ENCODE measurements at regions not wholly inside any gene's neighbourhood (a gene's known extent, or its start where the extent isn't known, plus 50 kb on each side); places are given as distances from the start of the nearest gene placed in this dataset.

DNA sequence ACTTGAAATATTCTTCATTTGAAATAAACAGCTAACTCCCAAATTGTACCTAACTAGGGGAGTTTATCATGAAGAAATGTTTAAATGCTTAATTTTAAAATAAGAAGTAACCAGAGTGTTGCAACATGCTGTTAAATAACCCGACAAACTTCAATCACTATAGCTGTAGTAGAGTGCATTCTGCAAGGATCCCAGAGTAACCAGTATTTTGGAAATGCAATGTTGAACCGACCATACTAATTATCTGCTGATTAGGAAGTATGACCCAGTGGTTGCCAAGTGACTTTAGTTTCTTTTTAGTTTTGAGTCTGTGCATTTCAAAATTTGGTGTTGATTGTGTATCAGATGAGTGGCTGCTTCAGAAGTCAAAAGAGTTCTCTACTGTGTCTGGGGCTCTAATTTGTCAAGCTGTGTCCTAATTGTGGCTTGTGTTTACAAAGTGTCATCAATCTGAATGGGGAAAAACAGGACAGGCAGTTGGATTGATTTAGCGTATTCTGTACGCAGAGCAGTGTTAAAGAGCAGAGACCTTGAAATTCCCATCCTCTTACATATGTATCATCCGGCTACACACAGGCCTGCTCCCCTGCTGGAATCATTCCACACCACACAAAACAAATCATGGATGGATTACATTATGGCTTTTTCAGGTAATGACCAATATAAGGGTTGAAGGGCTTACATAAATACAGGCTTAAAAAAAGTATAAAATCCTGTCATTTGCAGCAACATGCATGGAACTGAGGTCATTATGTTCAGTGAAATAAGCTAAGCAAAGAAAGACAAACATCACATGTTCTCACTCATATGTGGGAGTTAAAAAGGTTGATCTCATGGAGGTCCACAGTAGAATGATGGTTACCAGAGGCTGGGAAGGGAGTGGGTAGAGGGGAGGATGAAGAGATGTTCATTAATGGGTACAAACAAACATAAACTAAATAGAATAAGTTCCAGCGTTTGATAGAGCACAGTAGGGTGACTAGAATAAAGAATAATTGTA is 351.5 kb downstream of the KLF12 start:
- no peak for DNase-seq

DNA sequence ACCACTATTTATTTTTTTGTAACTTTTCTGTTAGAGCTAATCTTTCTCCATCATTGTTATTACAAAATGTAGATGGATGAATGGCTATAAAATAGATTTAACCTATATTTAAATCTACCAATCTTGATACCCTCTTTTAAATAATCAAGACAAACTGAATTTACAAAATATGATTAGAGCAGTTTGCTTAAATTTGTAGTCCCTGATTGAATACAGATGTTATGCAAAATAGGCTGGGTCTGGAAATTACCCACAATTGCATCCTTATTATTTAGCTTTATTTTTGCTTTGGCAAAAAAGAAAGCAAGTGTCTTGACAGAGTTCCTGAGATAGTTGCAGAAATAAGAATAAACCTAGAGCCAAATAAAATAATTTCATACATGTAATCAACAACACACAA is 352.8 kb downstream of the KLF12 start:
- DNase-seq = no peak

DNA sequence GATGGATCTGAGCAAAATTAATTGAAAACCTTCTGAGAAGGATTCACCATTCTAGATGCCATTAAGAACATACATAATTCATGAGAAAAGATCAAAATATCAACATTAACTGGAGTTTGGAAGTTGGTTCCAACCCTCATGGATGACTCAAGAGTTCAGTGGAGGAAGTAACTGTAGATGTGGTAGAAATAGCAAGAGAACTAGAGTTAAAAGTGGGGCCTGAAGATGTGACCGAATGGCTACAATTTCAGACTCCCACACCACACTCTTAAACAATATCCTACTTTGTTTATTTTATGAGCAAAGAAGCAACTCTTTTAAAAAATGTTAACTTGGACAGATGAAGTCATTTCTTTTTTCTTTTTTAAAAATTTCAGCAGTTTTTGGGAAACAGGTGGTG is 354.3 kb downstream of the KLF12 start:
- DNase-seq = no peak

DNA sequence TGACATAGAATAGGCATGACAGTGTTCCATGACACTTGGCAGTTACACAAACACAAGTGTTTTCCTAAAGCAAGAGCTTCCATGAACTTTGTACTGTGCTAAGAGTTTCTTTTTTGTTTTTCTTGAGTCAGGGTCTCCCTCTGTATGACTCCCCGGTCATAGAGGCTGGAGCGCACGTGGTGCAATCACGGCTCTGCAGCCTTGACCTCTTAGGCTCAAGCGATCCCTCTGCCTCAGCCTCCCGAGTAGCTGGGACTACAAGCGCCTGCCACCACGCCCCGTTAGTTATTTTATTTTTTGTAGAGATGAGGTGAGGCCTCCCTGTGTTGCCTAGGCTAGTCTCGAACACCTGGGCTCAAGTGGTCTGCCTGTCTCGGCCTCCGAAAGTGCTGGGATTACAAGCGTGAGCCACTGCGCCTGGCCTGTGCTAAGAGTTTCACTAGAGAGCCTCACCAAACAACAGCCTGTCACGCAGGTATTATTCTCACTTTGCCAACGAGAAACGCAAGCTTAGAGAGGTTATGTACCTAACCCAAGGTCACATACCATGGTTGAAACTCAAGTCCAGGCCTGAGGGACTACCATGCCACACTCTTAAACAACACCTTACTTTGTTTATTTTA is 355.9 kb downstream of the KLF12 start:
- DNase-seq = peak; percentile 36

DNA sequence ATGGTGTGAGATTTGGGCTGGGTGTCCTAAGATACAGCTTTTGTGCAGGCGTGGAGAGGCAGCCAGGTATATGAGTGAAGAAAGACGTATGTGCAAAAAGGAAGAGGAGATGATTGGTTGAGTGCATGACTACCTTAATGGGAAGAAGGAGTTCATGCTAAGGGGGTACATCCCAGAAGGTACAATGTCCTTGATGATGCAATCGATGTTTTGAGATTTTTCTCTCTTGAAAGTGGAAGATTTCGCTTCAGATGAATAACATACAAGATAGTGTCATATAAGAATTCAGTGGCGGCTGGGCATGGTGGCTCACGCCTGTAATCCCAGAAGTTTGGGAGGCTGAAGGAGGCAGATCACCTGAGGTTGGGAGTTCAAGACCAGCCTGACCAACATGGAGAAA is 357.1 kb downstream of the KLF12 start:
- DNase-seq = no peak

DNA sequence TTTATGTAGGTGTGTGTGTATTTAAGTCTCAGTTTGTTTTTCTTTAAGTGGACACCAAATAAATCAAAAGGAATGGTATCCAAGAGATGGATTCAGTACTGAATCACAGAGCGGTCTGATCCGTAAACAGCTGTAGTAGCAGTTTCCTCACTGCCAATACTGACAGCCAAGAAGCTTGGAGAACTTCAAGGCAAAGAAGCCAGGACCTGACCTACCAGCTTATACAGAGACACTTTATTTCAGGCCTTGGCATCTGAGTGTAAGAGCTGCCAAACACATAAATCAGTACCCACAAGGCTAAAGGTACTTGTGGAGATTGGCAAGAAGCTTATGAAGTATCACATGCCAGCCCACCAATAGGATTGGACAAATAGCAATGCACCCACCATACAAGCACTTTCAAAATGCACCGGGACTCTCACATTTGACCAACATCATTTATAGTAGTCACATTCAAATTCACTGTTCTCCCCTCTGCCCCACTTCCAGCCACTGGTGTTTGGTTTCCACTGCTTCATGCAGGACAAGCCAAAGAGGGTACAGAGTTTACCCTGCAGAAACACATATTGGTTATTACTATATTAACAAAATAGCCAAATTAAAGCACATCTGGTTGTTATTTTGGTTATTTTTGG is 357.9 kb downstream of the KLF12 start:
- DNase-seq = no peak

DNA sequence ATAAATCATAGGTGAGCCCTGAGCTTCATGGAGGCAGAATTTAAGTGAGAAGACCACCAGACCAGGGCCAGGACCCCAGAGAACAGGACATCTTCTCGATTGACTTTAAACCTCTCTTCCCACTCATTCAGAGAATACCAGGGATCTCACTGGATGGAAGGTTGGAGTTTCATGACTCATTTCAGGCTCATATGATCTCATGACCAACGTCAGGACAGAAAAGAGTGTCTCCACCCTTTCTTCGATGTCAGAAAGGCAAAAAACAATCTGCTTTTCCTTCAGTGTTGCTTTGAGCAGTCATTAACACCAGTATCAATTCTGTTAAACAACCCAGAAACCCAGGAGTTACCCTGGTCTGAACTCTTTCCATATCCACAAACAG is 361.0 kb downstream of the KLF12 start:
- no peak for DNase-seq

DNA sequence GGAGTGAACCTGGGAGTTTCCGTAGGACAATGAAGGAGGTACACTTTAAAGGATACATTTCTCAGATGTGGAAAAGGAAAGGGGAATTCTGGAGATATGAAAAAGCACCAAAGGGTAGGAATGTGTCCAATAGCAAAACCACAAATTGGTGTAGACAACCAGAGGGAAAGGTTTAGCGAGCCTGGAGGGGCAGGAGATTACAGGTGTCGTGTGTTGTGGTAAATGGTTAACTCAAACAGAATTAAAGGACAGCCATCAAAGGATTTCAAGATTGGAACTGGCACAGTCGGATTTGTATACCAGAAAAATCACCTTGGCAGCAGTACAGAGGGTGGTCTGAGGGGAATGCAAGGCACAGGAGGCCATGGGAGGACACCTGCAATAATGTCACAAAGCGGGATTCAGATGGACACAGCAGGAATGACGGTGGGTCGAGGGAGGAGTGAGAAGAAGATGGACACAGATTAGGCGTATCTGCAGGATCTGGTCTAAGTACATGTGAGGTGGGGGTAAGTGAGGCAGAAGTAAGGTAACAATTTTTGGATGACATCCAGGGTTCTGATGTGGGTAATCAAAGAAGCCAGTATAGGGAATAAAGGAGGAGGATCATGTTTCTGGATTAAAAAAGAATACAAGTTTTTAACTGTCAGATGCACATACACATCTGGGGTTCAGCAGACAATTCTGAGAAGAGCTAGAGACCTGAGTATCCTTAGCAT is 361.6 kb downstream of the KLF12 start:
- DNase-seq = no peak

DNA sequence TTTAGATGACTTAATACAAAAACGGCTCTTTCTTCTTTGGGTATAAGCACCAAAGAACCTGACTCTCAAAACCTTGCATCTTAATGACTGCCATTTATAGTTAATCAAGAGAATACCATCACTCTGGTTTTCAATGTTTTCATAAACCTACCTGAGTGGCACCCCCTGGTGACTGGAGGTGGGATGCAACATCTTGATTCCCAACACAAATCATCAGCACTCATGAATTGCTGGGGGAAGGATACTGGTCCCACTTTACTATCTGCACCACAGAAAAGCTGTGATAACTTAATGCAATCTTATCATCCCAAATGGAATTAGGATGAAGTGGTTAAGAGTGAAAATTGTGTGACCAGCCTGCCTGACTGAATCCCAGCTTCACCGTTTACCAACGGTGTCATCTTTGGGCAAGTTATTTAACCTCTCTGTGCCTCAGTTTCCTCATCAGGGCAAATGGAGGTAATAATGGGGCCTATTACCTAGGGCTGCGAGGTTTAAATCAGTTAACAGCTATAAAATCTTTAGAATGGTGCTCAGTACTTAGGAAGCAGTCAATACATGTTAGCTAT is 366.4 kb downstream of the KLF12 start:
- DNase-seq = peak; percentile 4

DNA sequence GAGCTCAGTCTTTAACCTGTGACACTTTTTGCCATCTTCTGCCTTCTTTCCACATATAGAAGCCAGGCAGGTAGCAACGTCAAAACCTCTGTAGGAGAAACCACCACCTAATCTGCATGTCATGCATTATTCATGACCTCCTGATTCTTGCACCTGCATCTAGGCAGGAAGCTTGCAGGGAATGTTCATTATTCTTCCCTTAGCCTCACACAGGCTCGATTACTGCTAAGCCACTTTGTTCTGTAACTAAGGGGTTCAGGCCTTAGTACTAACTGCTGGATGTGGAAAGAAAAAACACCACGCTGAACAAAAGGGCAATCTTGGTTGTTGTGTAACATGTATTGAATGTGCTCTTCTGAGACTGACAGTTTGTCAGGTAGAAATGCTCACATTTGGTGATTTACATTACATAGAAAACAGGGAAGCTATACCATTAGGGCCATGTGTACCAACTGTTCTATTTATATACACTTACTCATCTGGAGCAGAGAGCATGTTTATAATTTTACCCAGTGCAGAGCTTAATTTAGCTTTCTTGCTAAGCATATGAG is 366.9 kb downstream of the KLF12 start:
- no peak for DNase-seq

DNA sequence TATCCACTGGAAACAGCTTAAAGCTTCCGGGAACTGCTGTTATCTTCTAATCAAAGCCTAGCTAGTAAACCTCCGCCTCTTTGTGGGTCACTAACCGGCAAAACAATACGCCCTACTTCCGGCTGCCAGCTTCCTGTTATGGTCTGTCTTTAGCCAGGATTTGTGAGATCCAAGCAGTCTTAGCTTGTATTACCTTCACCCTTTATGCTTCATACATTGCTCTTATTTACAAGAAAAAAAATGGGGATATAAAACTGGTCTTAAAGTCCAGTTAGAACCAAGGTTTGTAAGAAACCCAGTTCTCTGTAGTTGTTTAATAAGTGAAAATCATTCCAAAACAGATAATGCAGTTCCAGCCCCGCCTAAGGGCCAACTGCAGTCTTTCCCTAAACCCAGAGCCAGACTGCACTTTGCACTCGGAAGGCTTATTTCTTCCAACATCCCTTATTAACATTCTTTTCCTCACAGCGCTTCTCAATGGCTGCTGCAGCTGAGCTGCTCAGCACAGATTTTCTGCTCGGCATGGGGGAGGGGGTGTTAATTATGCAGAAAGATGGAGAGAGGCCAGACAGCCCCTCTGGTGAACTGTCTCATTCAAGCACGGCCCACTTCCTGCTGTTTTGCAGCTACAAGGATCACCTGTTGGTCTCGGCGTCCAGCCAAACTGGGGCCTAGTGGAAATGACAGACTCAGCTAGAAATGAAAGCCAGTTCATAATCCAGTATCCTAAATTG is 368.4 kb downstream of the KLF12 start:
- DNase-seq = peak; percentile 82

DNA sequence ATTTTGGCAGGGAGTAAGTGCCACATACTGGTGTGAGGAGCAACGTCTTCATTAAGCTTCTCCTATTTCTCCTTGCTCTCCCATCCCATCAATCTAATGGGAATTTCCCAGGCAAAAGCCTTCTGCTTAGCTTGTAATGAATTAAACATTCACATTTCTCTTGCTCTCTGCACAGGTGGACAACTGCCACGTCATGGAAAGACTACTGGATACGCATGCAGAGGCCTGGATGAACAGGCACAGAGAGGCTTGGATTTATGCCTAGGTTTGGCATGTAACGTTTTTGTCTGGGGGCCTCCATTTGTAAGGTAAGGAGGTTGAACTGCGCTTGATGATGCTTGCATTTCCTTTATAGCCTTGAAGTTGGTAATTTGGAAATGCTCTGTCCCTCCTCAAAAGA is 374.8 kb downstream of the KLF12 start:
- no peak for DNase-seq

DNA sequence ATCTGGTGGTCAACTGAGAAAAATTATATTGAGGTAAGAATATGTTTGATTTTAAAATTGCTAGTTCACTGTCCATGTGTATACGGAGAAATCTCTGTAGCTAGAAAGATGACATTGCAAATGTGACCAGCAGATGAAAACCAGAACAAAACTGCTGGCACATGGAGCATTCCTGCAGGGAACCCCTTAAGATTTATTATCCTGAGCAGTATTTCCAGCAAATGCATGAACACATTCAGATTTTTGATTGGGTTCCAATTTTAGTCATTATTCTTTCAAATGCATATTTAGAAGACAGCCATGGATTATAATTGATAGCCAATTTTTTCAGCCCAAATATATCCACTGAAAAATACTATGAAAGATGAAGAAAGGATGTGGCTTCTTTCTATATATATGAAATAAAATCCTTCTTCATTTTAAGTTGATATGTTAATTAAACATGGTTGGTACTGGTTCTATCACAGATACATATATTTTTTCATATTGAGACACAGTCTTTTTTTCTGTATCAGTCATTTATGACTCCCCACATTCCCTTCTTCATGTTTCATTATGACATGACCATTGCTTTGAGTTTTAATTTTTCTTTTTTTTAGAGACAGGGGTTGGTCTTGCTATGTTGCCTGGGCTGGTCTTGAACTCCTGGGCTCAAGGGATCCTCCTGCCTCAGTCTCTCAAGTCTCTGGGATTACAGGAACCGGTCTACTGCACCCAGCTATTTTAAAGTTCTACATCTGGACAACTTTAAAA is 376.5 kb downstream of the KLF12 start:
- no peak for DNase-seq

DNA sequence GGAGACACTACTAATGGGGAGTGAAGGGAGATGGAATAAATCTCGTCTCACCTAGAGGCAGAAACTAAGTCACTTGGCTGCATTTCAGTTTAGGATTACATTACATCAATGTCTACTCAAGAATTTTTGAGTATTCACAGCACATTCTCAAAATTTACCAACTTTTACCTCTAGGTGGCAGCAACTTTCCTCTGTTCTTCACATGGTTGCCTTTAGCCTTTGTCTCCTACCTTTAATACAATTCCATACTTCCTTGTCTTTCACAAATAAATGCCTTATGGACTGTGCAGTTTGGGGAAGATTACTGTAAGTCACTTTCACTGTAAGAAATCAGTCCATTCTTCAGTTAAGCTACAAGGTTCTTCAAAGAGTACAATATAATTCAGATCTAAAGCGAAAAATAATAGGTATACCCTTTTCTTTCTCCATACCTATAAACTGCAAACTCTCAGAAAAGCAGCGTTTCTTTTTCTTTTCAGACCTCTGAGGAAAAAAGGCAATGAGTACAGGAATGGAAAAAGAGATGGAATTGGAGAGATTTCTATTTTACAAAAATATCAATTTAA is 379.4 kb downstream of the KLF12 start:
- DNase-seq = peak; percentile 58

DNA sequence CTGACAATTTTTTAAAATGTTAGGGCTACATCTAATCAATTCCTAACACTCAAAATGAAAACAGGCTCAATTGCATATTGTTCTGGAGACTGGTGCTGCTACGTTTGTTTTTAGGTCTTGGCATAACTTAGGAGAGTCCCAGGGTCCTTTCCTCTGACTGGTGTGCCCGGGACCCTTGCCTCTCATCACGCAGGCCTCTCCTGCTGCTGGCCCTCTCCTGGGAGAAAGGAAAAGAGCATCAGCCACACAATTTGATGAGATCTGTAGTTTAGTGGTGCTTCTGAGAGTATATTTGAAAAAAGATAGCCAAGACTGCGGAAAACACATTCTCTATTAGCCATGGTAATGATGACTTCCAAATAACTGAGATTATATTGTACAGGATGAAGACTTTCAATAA is 380.0 kb downstream of the KLF12 start:
- no peak for DNase-seq

DNA sequence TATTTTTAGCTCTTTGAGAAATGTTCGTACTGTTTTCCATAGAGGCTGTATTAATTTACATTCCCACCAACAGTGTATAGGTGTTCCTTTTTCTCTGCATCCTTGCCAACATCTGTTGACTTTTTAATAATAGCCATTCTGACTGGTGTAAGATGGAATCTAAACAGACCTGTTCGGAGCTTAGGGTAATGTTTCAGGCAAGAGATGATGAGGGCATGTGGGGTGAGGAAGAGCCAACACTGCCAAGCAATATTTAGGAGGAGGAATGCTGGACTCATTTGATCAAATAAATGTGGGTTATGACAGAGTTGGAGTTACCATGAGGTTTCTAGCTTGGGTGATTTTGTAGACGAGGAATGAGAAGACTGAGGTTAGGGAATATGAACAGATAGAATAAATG is 382.9 kb downstream of the KLF12 start:
- DNase-seq = no peak

DNA sequence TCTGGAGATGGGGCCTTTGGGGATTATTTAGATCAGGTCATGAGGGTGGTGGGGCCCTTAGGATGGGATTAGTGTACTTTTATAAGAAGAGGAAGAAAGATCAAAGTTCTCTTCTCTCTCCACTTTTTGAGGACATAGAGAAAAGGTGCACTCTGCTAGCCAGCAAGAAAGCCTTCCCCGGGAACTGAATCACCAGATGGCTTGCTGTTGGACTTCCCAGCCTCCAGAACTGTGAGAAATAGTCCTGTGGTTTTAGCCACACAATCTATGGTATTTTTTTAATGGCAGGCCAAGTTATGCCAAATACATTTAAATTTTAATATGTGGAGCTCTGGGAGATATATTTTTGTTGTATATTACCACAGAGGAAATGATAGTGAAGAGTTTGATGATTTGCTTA is 385.8 kb downstream of the KLF12 start:
- DNase-seq = no peak

DNA sequence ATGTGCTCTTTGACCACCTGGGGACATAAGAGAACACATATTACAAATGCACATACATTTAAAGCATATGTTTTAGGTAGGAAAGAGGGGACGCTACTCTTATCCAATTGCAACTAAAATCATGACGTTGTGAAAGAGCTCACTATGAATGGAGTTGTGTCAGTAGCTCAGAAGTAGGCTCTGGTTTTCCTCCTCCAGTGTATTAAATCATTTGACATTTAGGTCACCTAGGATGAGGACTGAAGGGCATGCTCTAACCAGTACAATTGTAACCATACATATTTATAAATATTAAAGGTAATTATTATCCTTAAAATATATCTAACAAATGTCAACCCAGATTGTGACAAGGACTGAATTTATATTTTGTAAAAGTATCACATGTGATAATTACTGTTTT is 389.0 kb downstream of the KLF12 start:
- DNase-seq = no peak

DNA sequence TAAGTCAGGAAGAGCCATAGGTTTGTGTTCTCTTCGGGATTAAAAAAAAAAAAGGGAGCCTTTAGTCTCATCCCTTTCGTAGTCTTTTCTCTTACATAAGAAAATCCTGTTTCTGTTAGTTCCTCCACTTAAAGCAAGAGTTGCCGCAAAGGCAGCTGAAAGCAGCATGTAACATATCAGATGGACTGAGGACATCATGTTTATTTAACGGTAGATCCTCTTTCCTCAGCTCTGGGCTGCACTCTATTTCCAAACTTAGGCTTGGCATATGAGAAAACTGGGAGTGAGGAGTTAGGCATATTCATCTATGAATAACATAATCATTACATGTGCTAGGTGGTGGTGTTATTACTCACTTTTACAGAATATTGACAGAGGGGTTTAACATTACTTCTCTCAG is 391.2 kb downstream of the KLF12 start:
- no peak for DNase-seq

DNA sequence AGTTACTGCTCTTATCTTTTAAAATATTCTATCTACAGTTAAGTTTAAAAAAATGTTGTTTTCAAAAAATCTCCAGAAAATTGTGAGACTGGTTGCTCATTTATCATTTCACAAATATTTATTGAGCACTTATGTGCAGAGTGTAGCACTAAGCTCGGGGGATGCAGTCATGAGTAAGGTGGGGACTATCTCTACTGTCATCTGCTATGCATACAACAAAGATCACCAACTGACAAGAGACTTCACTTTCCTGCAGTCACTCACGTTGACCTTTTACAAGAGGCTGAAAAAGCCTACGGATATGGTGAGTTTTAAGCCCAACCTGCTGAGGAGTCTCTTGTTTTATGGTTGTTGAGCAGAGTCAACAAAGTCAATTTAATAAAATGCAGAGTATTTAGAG is 392.5 kb downstream of the KLF12 start:
- DNase-seq = peak; percentile 10

DNA sequence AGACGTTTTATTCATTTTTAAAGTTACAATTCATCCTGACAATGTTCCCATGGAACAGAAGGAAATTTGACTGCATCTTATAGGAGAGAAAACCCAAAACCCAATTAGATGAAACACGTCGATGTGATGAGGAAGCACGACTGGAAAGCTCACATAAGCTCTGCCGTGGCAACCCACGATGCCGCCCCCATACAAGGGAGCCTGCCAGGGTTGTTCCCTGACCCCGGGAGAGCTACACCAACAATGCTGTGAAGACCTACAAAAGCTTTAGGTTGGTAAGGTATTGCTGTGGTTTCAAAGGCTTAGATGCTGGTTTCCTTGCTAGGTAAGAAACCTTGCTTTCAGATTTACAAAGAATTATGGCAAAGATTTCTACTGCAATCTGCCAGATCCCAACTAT is 393.1 kb downstream of the KLF12 start:
- DNase-seq = no peak

All from DMS53 (cell line).